ENCODE measurements at regions not wholly inside any gene's neighbourhood (a gene's known extent, or its start where the extent isn't known, plus 50 kb on each side); places are given as distances from the start of the nearest gene placed in this dataset.

- ChIA-PET POLR2A (ENCODE audit: low non-redundant PET) (no interaction called here), CTCF (interaction anchor here (0.5 kb wide), 1 partner anchor 64 kb away, joined by 3 read pairs; no protein-coding TSS in a partner anchor)
- TF ChIP-seq CTCF (conservative IDR thresholded peaks at IDR 0.05; ENCODE audit: low read depth), result no peak
- no peak for DNase-seq (ENCODE audit: low spot score)
- H3K27ac ChIP-seq, result no peak overlapping the region
Observed at GRCh38 chr10:8702181-8702580, 647.7 kb downstream of the GATA3 start.

- ChIA-PET POLR2A (ENCODE audit: low non-redundant PET) (interaction anchor here (0.8 kb wide), 1 partner anchor 9 kb away, joined by 3 read pairs; no protein-coding TSS in a partner anchor), CTCF (no interaction called here)
- no peak for DNase-seq (ENCODE audit: low spot score)
- no peak for TF ChIP-seq CTCF (conservative IDR thresholded peaks at IDR 0.05; ENCODE audit: low read depth)
- H3K27ac ChIP-seq, result no peak overlapping the region
Observed at GRCh38 chr10:8705415-8705814, 650.9 kb downstream of the GATA3 start.

- CTCF ChIA-PET, result interaction anchor here (0.5 kb wide), 1 partner anchor 1317 kb away, joined by 3 read pairs; no protein-coding TSS in a partner anchor
Observed at GRCh38 chr10:8712656-8713055, 658.2 kb downstream of the GATA3 start.

DNA sequence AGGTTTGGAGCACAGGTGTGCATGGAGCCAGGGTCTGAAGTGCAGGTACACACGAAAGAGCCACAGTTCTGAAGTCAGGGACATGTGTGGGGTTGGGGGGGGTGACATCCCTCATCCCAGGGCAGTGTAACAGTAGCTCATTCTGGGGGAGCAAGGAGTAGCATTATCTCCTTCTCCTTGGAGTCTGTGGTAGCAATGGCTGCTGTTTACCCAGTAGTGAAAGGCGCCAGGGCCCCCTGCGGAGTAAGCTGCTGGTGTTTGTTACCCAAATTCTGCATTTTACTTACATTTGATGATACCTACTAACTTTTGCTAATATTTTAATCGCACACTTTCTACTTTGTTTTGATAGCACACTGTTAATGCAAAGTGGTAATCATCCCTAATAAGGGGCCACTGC is 665.5 kb downstream of the GATA3 start:
- no peak overlapping the region for H3K27ac ChIP-seq
- ChIA-PET POLR2A (ENCODE audit: low non-redundant PET) (no interaction called here), CTCF (no interaction called here)
- DNase-seq (ENCODE audit: low spot score), result no peak
- no peak for TF ChIP-seq CTCF (conservative IDR thresholded peaks at IDR 0.05; ENCODE audit: low read depth)

More at GRCh38 chr10:8712656-8713055, 658.2 kb downstream of the GATA3 start:
- H3K27ac ChIP-seq, result no peak overlapping the region
- POLR2A ChIA-PET (ENCODE audit: low non-redundant PET), result no interaction called here
- TF ChIP-seq CTCF (conservative IDR thresholded peaks at IDR 0.05; ENCODE audit: low read depth), result no peak
- DNase-seq (ENCODE audit: low spot score), result no peak

- ChIA-PET POLR2A (ENCODE audit: low non-redundant PET) (no interaction called here), CTCF (interaction anchor here (0.7 kb wide), 1 partner anchor 201 kb away, joined by 3 read pairs; no protein-coding TSS in a partner anchor)
- no peak for DNase-seq (ENCODE audit: low spot score)
- H3K27ac ChIP-seq, result no peak overlapping the region
- TF ChIP-seq CTCF (conservative IDR thresholded peaks at IDR 0.05; ENCODE audit: low read depth), result no peak
Observed at GRCh38 chr10:8721650-8722049, 667.2 kb downstream of the GATA3 start.

DNA sequence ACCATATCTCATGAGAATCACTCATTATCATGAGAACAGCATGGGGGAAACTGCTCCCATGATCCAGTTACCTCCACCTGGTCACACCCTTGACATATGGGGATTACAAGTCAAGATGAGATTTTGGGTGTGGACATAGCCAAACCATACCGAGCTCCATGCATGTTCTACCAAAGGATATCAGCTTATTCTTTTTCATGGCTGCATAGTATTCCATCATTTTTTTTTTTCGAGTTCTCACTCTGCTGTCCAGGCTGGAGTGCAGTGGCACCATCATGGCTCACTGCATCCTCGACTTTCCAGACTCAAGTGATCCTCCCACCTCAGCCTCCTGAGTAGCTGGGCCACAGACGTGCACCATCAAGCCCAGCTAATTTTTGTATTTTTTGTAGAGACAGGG is 668.3 kb downstream of the GATA3 start:
- TF ChIP-seq CTCF (conservative IDR thresholded peaks at IDR 0.05; ENCODE audit: low read depth), result no peak
- ChIA-PET POLR2A (ENCODE audit: low non-redundant PET) (no interaction called here), CTCF (no interaction called here)
- no peak for DNase-seq (ENCODE audit: low spot score)
- no peak overlapping the region for H3K27ac ChIP-seq

DNA sequence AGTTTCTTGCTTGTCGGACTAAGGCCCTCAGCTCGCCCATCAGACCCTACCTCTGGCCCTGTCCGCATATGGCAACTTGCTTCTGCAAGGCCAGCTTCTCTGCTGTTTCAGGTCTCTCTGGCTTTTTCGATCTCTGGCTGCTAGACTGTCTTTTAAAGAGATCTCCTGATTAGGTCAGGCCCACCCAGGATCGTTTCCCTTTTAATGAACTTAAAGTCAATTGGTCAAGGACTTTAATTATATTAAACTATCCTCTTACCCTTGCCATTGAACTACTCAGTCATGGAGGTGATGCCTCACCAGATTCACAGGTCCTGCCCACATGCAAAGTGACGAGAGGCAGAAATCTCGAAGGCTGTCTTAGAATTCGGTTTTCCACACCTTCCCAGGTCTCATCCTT is 670.9 kb downstream of the GATA3 start:
- CTCF ChIA-PET, result no interaction called here
- no peak for TF ChIP-seq CTCF (conservative IDR thresholded peaks at IDR 0.05; ENCODE audit: low read depth)
- DNase-seq (ENCODE audit: low spot score), result no peak
- no peak overlapping the region for H3K27ac ChIP-seq
- POLR2A ChIA-PET (ENCODE audit: low non-redundant PET), result no interaction called here

Measured in RWPE1 (cell line).